ENCODE measurements at regions not wholly inside any gene's neighbourhood (a gene's known extent, or its start where the extent isn't known, plus 50 kb on each side); places are given as distances from the start of the nearest gene placed in this dataset.

DNA sequence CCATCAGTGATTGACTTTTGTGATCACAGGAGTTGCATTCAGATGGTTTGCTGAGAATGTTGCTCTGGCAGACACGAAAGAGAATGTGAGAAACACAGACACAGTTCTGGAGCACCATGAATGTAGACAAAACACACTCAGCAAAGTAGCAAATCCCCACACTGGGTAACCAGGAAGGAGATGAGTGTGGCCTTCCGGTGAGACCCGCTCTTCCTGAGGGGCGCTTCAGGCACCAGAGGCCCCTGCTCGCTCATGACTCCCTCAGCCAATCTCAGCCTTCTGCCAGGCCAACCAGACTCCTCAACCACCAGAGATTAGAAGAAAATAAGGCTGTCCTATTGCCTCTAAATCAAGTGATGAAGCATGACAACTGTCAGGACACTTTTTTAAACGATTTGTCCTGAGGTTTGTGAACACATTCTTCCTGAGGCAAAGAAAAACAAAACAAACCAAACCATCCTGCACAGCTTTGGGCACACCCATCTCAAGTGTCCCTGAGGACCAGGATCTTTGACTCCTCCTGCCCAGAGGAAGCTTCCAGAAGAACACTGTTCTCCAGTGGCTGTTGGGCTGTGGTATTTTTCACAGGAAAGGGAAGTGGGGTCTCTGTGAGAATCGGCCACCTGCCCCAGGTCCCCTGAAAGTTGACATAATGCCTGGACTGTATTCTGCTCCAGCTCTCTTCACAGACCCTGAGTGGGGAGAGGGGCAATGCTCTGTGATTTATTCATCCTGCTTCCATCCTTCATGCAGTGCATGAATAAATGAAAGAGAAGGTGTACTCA is 152.8 kb downstream of the BCL11A start:
- no peak for DNase-seq

GRCh38 chr2:60394463-60394862 is 159.0 kb downstream of the BCL11A start:
- DNase-seq, result no peak

GRCh38 chr2:60391649-60392375 is 161.6 kb downstream of the BCL11A start:
- DNase-seq, result no peak

DNA sequence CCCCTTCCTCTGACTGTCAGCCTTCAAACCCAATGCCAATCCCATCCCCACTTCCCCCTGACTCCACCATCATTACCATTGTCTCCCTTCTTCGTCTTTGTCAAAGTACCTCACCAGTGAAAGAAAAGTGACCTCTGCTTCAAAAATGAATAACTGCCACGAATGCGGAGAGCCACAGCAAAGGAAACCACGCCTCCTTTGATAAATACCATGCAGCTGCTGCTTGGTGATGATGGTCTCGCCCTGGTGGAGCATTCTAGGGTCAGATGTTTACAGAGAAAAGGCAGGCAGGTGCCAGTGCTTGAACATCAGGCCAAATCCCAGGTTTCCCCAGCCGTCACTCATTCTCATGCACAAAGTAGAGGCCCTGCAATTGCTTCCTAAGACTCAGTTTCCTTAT is 162.2 kb downstream of the BCL11A start:
- DNase-seq, result peak; percentile 55 to 63

- no peak for DNase-seq
Measured at GRCh38 chr2:60386436-60386835, 167.0 kb downstream of the BCL11A start.

DNA sequence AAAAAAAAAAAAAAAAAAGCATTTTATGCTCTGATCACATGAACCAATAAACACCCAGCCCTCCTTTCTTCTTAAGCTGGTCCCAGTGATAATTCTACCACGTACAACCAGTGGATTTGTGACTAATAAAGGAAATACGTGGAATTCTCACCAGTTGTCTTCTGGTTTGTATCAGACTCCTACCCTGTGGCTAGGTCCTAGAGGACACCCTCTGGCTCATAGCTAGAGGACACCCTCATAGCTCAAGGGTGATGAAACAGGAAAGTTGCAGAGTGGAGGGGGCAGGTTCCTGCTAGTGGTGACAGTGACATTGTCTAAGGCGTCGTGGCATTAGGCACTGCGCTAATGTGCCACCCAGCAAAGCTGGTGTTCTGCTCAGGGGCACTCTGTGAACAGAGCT is 167.8 kb downstream of the BCL11A start:
- no peak for DNase-seq

DNA sequence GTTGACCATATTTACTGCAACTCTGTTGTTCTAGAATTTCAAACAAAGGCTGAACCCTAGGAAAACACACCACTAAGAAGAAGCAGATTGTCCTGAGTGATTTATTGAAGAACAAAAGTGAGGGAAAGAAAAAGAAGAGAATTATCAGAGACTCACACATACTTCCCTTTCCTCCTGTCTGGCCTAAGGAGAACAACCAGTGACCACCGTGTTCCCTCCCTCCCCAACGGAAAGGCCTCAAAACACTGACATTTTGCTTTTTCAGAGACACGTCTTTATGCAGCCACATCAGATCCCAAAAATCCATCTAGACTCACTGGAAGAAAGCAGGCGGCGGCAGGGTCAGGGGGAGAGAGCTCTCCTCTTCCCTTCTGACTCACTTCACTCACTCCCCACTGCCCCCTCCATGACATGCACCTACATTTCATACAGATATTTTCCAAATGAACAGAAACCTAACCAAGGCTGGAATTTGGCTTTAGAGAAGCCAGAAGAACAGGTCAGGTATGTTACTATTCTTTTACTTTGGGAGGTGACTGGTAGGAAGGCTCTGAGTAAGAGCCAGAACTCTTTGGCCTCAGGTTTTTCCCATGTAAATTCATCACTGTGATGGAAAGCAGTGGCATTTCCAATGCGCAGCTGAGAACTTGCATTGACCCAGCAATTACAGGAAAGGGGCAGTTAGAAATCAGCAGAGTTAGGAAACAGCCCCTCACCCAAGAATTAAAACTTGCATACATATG is 169.9 kb downstream of the BCL11A start:
- no peak for DNase-seq

DNA sequence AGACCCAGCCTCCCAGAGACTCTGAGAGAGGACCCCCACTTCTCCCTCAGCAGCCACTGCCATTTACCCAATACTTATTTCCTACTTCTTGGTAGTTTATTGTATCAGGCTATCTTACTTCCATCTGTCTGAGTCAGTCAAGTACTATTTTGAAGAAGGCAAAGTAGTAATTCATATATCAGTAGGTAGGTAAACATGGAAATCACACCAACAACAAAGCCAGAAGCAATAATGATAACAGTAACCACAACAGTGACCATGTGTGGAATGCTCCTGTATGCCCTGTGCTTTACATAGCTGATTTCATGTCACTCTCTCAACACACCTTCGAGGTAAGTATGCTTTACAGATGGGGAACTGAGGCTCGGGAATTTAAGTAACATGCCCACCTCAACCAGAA is 173.0 kb downstream of the BCL11A start:
- DNase-seq, result no peak

DNA sequence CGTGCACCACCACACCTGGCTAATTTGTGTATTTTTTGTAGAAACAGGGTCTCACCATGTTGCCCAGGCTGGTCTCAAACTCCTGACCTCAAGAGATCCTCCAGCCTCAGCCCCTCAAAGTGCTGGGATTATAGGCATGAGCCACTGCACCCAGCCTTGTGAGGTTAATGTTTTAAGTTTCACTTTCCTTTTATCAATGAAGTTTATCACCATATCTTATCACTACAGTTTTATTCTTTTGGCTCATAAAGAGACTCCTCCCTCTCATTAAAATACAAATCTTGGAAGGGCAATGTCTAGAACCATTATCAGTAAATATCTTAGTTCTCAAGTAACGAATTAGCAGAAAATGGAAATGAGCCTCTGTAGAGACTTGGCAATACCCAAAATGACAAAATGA is 173.8 kb downstream of the BCL11A start:
- no peak for DNase-seq

- DNase-seq, result no peak
Measured at GRCh38 chr2:60379216-60379615, 174.2 kb downstream of the BCL11A start.

- no peak for DNase-seq
Measured at GRCh38 chr2:60377825-60378224, 175.6 kb downstream of the BCL11A start.

DNA sequence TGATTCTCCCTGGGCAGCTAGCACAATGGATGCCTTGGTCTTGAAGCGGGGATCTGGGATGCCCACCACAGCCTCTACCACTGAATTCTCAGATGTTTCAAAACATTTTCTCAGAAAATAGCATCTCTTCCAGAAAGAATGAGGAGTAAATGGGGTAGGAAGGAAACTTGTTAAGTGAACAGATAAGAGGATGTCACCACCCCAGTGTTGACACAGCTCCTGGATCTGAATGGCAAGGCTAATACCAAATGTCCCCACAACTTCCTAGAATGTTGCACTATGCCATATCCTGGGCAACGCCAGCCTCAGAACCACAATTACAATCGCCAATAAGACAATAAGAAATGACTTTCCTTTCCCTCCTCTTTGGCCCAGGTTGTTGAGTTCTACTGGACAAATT is 177.2 kb downstream of the BCL11A start:
- no peak for DNase-seq

DNA sequence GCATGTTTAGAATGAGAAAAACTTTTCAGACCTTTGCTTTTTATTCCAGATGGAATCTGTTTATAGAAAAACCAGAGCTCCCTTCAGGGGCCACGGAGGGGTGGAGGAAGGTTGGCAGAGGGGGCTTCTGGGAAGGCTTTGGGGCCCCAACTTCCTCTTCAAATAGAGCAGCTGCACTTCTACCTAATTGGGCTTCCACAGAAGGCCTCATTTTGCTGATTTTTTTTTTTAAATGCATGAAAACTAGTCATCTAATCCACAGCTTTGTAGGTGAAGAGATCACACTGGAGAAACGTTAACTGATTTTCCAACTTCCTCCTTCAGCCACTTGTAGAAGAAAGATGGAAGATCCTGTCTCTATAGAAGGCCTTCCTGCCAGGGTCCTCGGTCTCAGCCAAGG is 181.8 kb downstream of the BCL11A start:
- no peak for DNase-seq

DNA sequence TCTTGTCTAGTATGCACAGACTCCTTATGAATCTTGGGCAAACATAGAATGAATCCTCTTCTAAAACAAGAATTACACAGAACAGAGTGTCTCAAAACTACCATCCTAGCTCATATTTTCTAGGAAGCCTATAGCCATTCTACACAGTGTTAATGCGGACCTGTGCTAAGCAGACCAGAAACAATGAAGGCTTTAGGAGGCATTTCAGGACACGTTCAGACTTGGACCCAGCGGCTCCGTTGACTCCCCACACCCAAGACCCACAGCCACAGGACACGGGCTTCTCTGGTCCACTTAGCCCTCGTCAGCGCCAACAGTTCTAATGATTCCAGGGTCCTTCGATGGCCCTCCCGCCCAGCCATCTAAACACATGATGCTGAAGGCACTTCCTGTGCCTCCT is 182.2 kb downstream of the BCL11A start:
- no peak for DNase-seq

DNA sequence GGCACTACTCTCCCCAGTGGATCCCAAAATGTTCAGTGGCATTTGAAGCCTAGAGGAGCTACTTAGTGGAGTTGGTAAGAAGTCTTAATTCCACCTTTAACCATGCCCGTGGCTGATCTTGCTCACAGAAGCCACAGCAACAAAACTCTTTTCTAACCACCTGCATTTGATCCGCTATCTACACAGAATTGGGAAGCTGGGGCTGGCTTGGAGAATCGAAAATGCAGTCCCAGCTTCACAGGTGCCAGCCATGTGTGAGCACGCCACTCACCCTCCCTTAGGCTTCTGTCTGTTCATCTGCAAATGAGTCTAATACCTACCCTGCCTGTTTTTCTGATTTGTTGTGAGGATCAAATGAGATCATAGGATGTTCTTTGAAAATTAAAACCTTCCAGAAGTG is 182.6 kb downstream of the BCL11A start:
- no peak for DNase-seq

DNA sequence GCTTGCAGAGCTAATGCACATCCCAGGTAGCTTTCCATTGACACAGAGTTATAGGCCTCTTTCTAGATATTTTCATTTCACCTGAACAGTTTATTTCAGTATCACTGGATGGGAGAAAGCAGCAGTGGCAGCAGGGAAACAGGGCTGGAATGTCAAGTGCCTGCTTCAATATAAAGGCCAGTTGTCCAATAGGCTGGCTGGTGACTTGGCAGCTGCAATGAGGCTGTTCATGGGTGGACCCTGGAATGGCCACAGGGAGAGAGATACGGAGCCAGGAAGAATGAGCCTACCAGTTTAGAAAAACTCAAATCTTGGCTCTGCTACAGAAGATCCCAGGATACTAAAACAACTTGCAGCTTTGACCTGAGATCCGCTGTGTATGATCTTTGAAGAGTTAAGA is 185.0 kb downstream of the BCL11A start:
- no peak for DNase-seq

GRCh38 chr2:60366135-60366712 is 187.2 kb downstream of the BCL11A start:
- no peak for DNase-seq

DNA sequence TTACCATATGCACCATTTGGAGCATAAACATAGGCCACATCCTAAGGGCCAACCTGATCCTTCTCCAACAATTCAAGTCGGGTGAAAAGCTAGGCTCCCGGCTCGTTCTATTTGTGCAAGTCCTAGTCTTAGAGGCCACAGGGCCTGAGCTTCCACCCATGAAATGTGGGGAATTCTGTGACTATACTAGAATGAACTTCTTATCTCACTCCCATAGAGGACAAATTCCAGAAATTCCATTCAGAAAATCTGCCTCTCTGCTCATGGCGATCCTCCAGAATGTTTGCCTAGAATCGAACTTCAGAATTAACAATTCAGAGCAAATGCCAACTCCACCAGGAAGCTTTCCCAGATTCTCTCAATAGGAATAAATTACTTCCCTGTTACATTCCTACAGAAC is 187.9 kb downstream of the BCL11A start:
- no peak for DNase-seq

DNA sequence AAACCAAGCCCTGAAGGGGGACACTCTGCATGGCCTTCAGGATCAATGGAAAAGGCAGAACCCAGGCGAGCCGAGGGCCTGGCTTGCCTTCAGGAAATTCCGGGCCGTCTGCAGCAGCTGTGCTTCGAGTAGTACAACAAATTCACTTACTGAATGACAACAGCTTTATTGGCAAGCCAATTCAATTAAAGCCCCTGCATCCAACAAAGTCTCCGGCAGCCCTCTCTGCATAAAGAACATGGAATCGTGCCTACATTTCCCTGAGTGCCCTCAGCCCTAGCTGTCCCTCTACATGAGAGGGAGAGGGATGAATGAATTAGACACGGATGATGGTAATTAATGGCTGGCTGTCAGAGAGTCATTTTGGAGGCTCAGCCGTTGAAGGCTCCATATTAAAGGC is 189.0 kb downstream of the BCL11A start:
- DNase-seq, result no peak

- DNase-seq, result no peak
Measured at GRCh38 chr2:60361498-60361897, 192.0 kb downstream of the BCL11A start.

DNA sequence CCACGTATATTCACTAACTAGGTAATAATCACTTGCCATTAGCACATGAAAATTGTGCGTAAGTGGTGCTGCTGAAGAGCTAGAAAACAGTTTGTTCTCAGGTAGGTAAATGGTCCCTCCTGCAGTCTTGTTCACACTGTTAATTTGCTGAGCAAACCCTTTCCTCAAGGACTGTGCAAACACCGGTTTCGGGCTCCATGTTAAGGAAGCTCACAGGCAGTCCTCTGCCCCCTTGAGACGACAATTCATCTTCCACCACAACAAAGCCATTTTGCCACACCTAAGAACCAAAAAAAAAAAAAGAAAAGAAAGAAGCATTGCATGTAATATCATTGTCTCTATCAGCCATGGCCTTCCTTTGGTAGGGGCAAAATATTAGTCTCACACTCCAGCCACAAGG is 193.9 kb downstream of the BCL11A start:
- no peak for DNase-seq

- no peak for DNase-seq
Measured at GRCh38 chr2:60358476-60358875, 195.0 kb downstream of the BCL11A start.

DNA sequence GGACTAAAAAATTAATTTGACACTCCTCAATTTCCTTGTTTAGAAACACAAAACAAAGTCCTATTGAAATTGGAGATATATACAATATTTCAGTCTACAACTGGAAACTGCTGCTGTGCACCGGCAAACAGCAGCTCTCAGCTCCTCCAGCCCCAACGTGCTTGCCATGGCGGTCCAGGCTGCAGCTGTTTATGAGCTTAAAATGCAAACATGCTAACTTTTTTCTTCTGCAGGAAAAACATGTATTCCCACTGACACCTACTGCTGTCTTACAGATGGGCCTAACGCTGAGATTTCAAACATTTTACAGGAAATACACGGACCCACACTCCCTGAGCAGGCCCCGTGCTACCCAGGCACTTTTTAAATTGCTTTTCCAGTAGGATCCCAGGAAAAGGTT is 195.5 kb downstream of the BCL11A start:
- DNase-seq, result no peak

GRCh38 chr2:60356346-60356745 is 197.1 kb downstream of the BCL11A start:
- no peak for DNase-seq
